ENCODE measurements at regions not wholly inside any gene's neighbourhood (a gene's known extent, or its start where the extent isn't known, plus 50 kb on each side); places are given as distances from the start of the nearest gene placed in this dataset.
"Not testable (repeated sequence)": the region's sequence is repeated elsewhere in the genome, so short reads cannot be mapped to it uniquely, and the experiment has no call there.

DNA sequence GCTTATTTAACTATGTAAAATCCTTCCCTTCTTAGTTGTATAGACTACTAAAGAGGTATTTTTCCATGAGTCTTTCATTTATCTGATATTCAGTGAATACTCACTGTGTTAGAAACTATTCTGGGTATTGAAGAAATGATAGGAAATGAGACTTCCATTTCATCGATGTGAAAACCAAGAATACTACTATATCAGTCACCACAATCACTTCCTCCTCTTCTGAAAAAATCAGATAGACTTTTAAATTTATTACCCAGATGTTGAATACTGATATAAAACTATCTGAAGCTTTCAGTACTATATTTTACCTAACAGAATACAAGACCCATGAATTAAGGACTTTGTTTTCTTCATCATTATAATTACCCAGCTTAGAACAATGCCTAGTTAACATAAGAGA is 1801.1 kb upstream of the CELF4 start:
- no peak for DNase-seq

DNA sequence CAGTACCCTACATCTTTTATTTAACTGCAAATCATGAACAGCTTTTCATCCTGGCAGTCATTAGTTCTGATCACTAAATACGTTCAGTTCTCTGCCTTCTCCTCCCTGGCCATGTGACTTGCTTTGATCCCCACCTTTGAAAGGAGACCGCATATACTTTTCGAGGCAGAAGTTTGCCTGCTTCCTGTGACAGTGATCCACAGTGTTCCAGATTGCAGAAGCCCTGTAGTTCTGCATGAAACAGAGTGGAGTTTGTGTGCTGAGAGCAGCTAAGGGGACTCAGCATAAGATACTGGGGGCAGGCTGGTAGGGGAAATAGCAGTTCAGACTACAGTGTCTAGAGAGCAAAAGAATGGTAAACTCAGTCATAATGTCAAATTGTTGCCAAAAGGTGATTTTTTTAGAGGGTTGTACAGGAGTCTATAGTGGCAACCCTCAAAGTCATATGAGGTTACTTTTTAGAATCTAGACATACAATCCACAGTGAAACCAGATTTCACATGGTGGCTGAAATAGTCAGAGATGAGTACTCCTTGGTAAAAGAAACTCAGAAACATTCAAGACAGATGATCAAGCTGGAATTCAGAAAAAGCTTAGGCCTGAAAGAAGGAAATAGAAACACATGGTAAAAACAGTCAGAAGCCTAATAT is 1800.4 kb upstream of the CELF4 start:
- no peak for DNase-seq

DNA sequence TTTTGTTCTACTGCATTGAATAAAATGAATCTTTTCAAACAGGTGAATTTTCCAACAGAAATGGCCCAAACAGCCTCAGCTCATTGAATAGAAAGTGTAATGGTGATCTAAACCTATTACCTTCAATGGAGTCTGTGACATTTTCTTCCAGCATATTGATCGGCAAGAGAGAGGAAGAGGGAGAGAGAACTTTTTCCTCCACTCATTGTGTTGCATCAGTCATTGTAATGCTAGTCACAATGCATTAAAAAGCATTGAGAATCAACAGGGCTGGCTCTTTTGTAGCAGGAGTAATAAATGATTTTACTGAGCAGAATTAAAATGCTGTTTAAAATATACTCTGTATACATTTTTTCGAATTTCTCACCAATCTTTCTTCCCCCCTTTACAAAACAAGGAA is 1794.5 kb upstream of the CELF4 start:
- DNase-seq = no peak

DNA sequence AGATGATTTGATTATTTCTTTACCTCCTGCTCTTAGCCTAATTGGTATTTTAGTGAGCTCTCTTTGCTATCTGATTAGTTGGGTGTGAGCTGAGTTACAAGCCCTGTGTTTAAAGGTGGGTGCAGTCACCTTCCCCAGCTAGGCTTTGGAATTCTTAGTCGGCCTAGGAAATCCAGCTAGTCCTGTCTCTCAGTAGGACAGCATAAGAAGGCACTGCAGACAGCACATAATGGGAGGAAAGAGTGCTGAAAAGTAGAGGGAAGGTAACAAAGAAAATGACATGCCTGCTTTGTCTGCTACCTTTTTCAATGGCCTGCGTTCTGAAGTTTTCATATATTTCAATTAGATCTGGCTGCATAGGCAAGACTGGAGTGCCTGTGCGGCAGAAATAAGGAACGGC is 1794.0 kb upstream of the CELF4 start:
- no peak for DNase-seq

DNA sequence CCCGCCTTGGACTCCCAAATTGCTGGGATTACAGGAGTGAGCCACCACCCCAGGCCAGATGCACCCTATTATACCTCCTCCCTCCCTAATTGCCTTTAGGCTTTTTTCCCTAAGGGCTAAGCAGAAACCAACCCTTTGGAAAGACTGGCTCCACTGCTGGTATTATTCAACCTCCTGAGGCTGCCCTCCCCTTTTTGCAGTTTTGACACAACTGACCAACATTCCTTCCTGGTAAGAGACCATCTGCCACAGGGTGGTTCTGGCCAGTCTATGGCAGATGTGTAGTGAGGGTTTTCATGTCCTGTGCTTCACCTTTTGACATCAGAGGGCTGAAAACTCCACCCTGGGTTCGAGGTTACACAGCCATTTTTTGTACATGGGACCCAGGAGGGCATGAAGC is 1785.3 kb upstream of the CELF4 start:
- DNase-seq = peak; percentile 49

DNA sequence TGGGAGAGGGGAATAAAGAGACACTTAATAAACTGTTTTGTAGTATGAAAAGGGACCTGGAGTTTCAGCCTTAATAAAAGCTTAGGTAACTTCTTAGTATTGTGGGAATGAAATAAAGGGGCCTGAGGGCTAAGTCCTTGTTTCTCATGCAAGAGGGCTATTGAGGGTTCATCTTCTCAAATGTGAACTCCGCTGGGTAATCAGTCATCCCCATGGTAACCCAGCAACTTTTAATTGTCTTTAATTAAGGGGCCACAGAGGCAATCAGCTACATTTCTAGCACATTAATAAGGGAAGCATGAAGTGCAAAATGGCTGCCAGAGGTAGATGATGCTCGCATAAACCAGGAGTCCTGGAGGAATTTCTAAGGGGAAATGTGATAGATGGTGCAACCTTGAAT is 1784.2 kb upstream of the CELF4 start:
- DNase-seq = peak; percentile 20

DNA sequence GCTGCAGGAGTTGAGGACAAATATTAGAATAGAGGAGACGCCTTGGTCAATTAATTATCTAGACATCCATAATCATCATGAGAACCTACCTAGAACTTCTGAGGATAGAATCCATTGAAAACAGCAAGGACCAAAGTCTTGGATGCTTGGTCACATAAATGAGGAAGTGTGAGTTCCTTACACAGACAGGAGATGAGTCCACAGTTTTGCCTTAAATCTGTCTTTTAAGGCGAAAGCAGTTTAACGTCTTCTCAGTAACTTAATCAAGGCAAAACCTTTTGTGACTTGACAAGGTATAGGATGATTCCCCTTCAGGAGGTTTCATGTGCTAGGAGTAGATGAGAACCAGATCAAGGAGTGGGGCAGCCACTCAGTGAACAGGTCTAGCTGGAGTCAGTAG is 1783.2 kb upstream of the CELF4 start:
- DNase-seq = no peak

DNA sequence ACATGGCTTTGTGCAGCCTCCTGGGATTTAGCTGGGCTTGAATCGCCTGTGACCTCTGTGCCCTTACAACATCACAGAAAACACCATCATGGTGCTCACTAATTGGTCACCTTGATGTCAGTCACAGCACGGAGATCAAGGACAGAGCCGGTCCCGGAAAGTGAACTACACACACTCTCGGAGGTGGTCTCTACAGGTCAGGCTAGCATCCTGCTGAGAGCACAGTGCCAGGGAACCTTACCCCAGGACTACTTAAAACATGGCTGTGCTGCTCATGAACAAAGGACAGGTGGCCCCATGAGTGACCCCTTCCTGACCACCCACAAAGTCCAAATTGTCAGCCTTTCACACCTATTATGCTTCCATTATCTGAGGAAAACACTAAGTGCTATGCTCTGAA is 1782.1 kb upstream of the CELF4 start:
- peak; percentile 99 for DNase-seq

DNA sequence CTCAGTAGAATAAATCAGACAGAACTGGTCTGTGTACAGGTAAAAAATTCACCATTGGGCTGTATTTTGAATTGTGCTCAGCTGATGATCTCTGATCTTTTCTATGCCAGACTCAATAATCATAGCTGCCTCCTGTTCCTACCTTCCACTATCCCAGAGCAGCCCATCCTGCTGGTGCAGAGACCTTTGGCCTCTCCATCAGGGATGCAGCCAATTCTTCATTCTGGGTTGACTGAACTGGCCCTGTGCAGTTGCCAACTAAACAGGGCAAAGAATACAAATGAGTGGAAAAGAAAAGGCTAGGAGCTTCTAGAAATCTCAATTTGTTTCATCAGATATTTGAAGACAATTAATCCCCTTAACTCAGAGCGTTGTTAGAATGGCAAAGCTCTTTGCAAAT is 1781.3 kb upstream of the CELF4 start:
- DNase-seq = peak; percentile 38

DNA sequence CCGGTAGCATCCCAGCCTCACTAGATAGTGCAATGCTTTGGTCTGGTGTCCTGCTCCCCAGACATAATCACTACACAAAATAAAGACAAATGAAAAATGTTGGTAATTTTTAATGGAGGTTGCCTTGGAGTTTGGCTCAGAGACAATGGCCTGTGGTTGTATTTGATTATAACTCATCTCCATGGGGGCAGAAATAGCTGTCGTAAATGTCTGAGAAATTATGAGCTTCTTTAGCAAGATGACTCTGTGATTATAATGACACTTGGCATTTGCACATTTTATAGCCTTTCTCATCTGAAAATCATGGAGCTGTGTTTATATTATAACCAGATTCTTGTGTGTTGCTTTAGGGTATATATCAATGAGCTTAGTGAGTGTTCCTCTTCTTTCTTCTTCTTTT is 1779.7 kb upstream of the CELF4 start:
- DNase-seq = peak; percentile 36

DNA sequence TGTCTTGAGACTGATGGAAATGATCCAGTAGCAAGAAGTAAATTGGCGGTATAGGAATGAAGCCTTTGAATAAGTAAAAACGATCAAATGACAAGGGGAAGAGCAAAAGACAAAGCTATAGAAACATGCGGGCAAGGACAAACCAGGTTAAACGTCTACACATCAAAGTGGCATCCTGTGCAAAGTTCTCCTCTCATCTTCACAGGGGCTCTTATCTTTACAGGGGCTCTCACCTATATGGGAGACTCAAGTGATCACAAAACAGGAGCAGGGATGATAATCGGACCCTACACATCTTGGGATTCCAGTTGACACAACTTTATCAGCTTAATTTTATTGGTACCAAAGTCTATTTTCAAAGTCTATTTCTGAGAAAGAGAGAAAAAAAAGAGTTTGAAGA is 1778.9 kb upstream of the CELF4 start:
- no peak for DNase-seq

DNA sequence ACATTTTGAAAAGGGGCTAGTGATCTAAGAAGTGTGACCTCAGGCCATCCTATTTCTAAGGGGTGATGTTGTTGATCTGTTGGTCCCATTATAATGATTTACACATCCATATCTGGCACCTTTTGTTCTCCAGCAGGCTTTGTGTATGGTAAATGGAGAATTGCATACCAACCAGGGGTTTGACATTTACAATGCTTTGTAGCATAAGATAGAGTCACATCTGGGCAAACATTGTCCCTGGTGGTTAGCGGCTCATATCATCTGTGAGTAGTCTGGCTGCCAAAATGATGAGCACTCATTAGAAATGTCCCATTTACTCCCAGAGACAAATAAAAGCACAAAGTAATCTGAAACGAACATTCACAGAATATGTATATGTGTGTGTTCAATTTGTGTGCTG is 1775.5 kb upstream of the CELF4 start:
- DNase-seq = peak; percentile 100

DNA sequence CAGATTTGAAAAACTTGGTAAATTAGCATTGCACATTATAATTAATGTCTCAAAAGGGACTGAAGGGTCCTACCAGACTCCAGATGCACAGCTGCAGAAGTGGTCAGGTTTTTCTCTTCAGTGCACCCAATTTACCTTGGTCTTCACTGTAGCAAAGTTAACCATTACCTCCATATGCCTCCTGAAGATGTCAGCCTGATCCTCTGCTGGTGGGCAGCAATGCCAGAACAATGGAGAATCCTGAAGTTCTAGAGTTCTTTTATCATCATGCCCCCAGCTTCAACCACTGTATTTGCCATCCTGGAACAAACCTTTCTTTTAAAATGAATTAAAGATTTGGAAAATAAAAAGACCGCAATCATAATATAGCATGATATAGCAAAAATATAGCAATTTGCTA is 1774.8 kb upstream of the CELF4 start:
- DNase-seq = peak; percentile 83

DNA sequence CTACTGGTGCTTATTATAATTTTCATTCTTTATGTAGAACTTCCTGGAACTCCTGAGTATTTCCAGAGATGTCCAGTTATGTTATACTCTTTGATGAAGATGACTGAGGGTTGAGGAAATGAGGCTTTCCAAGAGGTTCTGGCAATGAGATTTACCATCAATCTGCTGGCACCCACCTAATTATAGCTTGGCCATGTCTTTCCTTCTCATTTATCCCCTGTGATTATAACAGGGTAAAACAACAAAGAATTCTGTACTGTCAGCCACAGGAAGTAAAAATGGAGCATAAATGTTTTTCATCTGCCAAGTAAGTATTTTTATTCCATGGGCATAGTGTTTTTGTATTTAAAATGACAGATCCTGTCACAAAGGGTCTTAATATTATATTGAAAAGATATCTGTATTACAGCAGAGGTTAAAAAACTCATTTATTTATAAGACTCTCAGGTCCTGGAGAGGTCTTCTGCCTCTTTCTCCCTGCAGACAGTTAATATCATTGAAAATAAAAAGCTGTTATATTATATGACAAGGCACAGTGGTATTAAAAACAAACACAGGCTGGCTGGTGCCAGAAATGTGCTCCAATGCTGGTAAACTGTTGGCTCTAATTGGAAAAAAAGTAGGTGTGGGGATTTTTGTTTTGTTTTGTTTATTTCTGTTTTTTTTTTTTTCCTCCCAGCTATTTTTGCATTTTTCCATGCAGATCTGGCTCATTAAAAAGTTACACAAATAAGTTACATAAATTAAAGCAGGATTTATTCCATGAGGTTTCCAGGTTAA is 1764.1 kb upstream of the CELF4 start:
- no peak for DNase-seq

DNA sequence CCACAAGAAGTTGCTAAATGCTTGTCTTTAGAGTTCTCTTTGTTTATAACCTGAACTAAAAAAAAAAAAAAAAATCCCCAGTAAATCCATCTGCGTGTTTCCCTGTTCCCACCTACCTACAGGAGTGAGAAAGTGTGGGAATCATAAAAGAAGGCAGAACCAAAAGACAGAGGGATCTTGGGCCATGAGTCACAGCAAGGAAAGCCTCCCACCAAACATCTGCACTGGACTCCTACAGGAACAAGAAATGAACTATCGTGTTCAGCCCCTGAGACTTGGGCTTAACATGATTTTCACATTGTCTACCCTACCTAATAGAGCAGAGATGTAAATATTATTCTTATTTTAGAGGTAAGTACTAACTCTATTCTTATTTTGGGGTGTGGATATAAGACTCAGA is 1761.2 kb upstream of the CELF4 start:
- DNase-seq = no peak

DNA sequence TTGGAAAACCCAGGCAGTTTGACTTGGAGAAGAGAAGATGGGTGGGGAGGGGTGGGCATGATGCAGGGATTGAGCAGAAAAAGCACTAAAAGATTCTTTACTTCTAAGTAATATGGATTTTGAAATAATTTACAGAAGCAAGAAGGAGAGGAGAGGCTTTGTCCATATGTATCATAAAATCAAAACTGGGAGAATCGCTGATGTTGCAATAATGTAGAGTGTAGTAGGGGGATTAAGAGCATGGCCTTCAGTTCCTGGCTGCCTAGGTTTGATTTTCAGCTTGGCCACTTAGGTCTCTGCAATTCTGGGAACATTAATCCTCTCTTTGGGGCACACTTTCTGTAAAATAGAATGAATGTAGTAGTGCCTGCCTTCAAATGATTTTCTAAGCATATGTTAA is 1760.4 kb upstream of the CELF4 start:
- no peak for DNase-seq

DNA sequence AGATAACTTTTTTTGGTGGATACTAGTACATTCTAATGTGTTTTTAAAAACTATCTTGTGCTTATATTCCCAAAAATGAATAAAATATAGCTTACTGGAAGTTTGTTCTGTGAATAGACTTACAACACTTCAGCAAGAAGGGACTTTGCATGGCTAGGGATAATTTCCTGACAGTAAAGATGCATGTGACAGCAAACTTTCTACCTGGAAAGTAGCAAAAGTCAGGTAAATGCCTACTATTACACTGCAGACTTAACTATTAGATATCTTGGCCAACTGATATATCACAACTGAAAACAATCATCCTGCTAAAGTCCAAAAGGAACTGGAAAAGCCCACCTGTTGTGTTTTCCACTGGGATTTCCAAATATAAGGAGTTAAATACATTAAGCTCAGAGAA is 1753.5 kb upstream of the CELF4 start:
- no peak for DNase-seq

DNA sequence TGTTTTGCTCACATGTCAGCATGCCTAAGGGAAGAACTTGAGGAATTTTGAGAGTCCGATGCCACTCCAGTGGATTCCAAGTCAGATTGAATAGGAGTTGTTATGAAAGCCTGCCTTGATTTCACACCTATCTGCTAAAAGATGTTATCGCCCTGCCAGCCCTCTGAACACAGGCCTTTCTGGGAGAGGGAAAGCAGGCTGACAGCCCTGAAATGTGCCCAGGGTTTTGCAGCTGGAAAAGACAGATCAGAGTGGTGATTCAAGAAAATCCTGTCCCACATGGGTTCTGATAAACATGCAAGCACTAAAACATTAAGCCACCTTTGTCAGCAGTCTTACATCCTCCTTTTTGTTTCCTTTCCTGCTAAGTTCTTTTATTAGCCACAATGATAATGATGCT is 1752.9 kb upstream of the CELF4 start:
- DNase-seq = no peak

DNA sequence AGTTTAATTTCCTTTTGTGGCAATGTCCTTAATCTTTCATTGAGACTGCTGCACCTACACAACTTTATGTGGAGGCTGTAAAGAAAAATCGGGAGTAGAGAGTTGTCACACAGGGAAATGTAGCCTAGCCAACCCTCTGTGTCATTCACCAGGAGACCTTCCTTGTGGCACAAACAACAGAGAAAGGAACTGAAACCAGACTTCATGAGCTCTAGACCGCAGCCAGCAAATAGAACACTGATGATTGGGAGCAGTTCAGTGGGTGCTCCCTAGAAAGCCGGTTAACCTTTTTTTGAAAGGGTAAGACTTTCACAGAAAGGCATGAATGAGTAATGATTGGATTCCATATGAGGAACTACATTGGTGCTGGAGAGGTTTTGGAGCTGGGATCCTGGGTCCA is 1752.4 kb upstream of the CELF4 start:
- no peak for DNase-seq

DNA sequence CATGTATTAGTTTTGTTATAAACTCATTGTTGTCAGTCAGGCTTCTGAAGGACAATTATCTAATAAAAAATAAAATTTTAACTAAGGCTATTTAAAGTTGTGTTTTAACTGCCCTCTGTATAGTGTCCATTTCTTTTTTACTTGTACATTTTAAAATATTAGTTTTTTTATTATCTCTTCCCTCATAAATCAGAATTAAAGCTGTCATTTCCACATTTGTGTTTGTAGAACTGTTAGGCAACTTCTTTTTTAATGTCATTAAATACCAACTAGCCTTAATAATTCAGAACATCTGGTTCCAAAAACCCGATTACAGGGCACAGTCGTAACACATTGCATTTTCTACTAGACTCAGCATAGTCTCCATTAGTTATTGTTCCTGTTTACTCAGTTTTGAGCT is 1749.0 kb upstream of the CELF4 start:
- DNase-seq = no peak

DNA sequence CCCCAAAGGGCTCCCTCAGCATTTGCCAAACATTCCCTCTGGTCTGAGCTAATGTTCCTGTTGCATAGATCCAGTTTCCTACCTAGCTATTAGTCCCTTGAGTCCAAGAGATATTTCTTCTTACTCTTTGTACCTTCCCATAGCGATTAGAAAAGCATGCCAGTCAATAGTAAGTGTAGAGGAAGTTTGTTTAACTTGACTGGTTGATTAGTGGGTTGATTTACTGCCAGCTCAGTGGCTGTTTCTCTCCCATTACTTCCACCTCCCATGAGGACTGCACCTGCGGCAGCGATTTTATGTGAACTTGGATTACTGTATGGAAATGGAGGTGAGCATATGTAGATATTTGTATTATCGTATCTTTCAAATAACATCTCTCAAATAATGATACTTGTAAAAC is 1748.4 kb upstream of the CELF4 start:
- peak; percentile 89 for DNase-seq

DNA sequence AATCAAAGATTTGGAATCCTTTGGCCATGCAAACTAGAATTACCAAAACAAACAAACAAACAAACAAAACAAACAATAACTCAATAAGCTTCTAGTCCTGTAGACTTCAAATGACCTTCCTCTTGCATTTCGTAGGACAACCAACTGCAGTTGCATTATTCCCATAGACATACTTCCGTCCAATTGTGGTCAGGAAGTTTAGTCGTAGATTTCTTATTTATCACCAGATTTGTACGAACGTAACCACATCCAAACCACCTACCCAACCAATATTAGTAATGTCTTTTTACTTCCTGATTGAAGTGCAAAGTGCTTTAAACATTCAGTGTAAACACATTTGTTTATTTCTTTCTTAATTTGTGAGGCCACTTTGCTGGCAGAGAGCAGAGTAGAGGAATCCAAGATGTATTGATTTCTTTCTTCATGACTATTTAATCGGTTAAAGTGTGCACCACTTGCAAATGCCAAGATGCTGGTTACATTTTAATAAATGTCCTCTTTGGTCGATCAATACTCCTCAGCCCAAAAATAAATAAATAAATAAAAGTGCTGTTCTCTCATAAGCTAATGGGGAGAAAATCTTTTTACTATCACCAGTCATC is 1745.6 kb upstream of the CELF4 start:
- DNase-seq = no peak

DNA sequence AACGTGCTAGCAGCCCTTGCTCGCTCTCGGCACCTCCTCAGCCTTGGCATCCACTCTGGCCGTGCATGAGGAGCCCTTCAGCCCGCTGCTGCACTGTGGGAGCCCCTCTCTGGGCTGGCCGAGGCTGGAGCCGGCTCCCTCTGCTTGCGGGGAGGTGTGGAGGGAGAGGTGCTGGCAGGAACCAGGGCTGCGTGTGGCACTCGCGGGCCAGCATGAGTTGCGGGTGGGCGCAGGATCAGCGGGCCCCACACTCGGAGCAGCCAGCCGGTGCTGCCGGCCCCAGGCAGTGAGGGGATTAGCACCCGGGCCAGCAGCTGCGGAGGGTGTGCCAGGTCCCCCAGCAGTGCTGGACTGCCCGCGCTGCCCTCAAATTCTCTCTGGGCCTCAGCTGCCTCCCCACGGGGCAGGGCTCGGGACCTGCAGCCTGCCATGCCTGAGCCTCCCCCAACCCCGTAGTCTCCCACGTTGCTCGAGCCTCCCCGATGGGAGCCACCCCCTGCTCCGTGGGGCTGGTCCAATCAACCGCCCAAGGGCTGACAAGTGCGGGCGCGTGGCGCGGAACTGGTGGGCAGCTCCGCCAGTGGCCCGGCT is 1743.4 kb upstream of the CELF4 start:
- DNase-seq = not testable (repeated sequence)

DNA sequence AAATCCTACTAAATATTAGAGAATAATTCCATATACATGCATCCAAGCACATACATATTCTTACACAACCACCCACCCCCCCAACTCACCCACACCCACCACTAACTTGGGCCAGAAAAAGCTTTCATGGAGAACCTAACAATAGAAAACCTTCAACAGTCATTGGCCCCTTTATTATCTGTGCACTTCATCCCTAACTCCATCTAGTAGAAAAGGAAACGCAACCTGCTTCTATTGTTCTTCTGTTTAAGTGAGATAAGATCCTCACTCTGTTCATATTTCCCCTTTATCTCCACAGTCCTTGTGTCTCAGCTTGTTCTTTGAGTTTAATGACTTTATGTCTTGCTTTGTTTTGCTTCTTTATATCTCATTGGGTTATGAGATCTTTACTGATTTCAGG is 1740.2 kb upstream of the CELF4 start:
- DNase-seq = no peak

Measured in NCI-H146 (cell line).